ENCODE measurements at regions not wholly inside any gene's neighbourhood (a gene's known extent, or its start where the extent isn't known, plus 50 kb on each side); places are given as distances from the start of the nearest gene placed in this dataset.
A peak's percentile ranks its signal among the peaks of the same experiment; 100 is the strongest.

GRCh38 chr2:19677825-19678518, 223.8 kb downstream of the TTC32 start:
- ATAC-seq (ENCODE audit: insufficient number of reproducible peaks, low FRiP score, low read depth) (no peak), DNase-seq (ENCODE audit: low spot score) (no peak)
- Histone ChIP-seq H3K36me3 (no peaks in the 10 kb centered on the region), H3K4me1 (ENCODE audit: control insufficient read depth in 1 of 2, low read depth in 2 of 2) (peaks cover 13 to 58% of the 10 kb centered on the region in 2 donors), H3K4me3 (no peak overlapping the region), H3K9me3 (no peaks in the 10 kb centered on the region), H3K27me3 (replicated peaks; ENCODE audit: insufficient read depth) (no peaks in the 10 kb centered on the region), H3K27ac (peak overlapping the region; percentile 57 to 75)
- TF ChIP-seq CTCF (IDR thresholded peaks at IDR 0.05) = no peak

DNA sequence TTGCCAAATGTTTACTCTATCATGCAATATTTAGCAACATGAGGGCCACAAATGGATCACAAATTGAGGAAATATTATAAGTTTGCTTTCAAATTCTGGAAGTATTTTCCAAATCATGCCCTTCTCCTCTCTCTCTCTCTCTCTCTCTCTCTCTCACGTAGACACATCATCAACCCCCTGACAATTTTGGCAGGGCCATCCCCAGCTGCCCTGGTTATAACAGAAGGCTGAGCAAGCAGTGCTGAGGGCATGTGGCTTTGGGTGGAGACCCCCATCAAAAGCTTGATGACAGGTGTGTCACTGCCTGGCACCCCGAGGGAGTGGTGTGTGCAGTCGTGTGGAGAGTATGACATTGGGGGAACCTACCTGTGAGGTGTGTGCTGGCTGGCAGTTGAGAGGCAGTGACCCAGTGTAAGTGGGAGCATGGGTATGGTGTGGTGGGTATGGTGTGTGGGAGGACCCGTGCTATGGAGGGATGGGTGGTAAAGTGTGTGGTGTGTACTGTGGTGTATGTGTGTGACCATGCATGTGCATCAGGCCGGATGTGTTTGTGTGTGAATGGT, 224.5 kb downstream of the TTC32 start:
- H3K27ac ChIP-seq = peak overlapping the region; percentile 57 to 75

DNA sequence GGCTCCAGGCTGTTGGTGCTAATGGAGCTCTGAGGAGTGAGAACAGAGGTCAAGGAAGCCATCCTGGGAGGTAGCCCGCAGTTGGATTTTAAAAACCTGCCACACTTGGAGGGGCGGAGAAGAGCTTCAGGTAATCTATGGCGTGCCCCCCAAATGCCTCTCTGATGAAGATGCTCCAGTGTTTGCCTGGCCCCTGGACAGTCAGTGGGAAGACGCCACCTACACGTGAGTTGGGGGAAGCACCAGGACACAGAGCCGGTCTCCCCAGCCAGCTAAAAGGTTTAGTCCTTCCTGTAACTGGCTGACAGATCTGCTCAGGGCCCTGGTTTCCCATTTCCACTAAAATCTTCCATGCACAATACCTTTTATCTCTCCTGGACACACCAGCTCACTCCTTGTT, 225.0 kb downstream of the TTC32 start:
- no peak overlapping the region for H3K27ac ChIP-seq
- H3K4me1 ChIP-seq (ENCODE audit: control insufficient read depth in 1 of 2, low read depth in 2 of 2) = peaks cover 15 to 59% of the 10 kb centered on the region in 2 donors
- ATAC-seq (ENCODE audit: insufficient number of reproducible peaks, low FRiP score, low read depth) (no peak), DNase-seq (ENCODE audit: low spot score) (no peak)
- H3K4me3 ChIP-seq = no peak overlapping the region
- TF ChIP-seq CTCF (IDR thresholded peaks at IDR 0.05) = no peak
- no peaks in the 10 kb centered on the region for H3K9me3 ChIP-seq
- H3K36me3 ChIP-seq = no peaks in the 10 kb centered on the region
- H3K27me3 ChIP-seq (replicated peaks; ENCODE audit: insufficient read depth) = no peaks in the 10 kb centered on the region

More for the DNA sequence above, 224.5 kb downstream of the TTC32 start:
- Histone ChIP-seq H3K4me1 (ENCODE audit: control insufficient read depth in 1 of 2, low read depth in 2 of 2) (peaks cover 15 to 60% of the 10 kb centered on the region in 2 donors), H3K36me3 (no peaks in the 10 kb centered on the region), H3K27me3 (replicated peaks; ENCODE audit: insufficient read depth) (no peaks in the 10 kb centered on the region), H3K9me3 (no peaks in the 10 kb centered on the region), H3K4me3 (no peak overlapping the region)
- no peak for TF ChIP-seq CTCF (IDR thresholded peaks at IDR 0.05)
- no peak for DNase-seq (ENCODE audit: low spot score)
- no peak for ATAC-seq (ENCODE audit: insufficient number of reproducible peaks, low FRiP score, low read depth)

DNA sequence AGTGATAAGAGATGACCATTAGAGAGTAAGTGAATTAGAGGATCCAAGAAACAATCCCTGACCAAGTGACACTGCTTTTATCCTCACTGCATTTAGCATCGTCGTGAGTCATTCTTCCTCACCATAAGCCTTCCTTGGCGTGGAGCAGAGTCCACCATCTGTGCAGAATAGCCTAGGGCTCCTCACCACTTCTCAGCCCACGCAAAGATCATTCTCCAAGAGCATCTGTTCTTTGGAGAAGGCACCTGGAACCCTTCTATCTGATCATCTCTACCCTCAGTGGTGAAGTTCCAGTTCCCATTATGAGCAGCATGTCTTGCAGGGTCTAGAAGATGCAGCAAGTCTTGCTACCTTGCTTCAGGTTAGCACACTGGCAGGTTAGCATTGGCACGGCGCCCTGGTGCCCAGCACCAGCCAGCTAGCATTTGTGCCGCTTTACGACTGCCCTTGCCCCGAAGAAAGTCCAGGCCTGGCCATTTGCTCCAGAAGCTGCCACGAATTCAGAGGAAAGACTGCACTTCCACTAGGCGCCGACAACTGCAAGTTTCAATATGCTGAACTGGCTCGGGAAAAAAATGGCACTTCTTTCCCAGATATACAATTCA, 225.8 kb downstream of the TTC32 start:
- H3K4me3 ChIP-seq = no peak overlapping the region
- TF ChIP-seq CTCF (IDR thresholded peaks at IDR 0.05) = no peak
- no peaks in the 10 kb centered on the region for H3K27me3 ChIP-seq (replicated peaks; ENCODE audit: insufficient read depth)
- ATAC-seq (ENCODE audit: insufficient number of reproducible peaks, low FRiP score, low read depth) (no peak), DNase-seq (ENCODE audit: low spot score) (no peak)
- peaks cover 15 to 59% of the 10 kb centered on the region in 2 donors for H3K4me1 ChIP-seq (ENCODE audit: control insufficient read depth in 1 of 2, low read depth in 2 of 2)
- H3K36me3 ChIP-seq = no peaks in the 10 kb centered on the region
- no peaks in the 10 kb centered on the region for H3K9me3 ChIP-seq
- no peak overlapping the region for H3K27ac ChIP-seq

GRCh38 chr2:19675003-19675629, 226.7 kb downstream of the TTC32 start:
- Histone ChIP-seq H3K4me1 (ENCODE audit: control insufficient read depth in 1 of 2, low read depth in 2 of 2) (peaks cover 15 to 63% of the 10 kb centered on the region in 2 donors), H3K4me3 (peak overlapping the region; percentile 1), H3K9me3 (no peaks in the 10 kb centered on the region), H3K36me3 (no peaks in the 10 kb centered on the region), H3K27ac (peak overlapping the region in 1 of 2 donors; percentile 35), H3K27me3 (replicated peaks; ENCODE audit: insufficient read depth) (no peaks in the 10 kb centered on the region)
- DNase-seq (ENCODE audit: low spot score) (no peak), ATAC-seq (ENCODE audit: insufficient number of reproducible peaks, low FRiP score, low read depth) (no peak)
- no peak for TF ChIP-seq CTCF (IDR thresholded peaks at IDR 0.05)

Measured in thoracic aorta (tissue), 2 donors.